HEK293T (cell line): ENCODE measurements at regions not wholly inside any gene's neighbourhood (a gene's known extent, or its start where the extent isn't known, plus 50 kb on each side); places are given as distances from the start of the nearest gene placed in this dataset.

Source experiments
- ARNT ChIP-seq: fragments of 450-650 bp; IDR thresholded peaks from 2 replicates; pipeline ENCODE4 v1.6.1; 2017; ENCODE audit warnings: mild to moderate bottlenecking
- ELF4 ChIP-seq: fragments of 450-650 bp; IDR thresholded peaks from 2 replicates; pipeline ENCODE4 v1.6.1; 2017; ENCODE audit warnings: antibody characterized with exemption
- FOXA1 ChIP-seq: fragments of 450-650 bp; IDR thresholded peaks from 2 replicates; pipeline ENCODE4 v1.6.1; 2016; ENCODE audit warnings: mild to moderate bottlenecking
- FOXK2 ChIP-seq: fragments of 450-650 bp; IDR thresholded peaks from 2 replicates; pipeline ENCODE4 v1.6.1; 2016; ENCODE audit warnings: mild to moderate bottlenecking
- FOXM1 ChIP-seq: fragments of 450-650 bp; IDR thresholded peaks from 2 replicates; pipeline ENCODE4 v1.6.1; 2017; ENCODE audit warnings: mild to moderate bottlenecking, borderline replicate concordance
- LEF1 ChIP-seq: fragments of 450-650 bp; IDR thresholded peaks from 2 replicates; pipeline ENCODE4 v1.6.1; 2017; ENCODE audit warnings: mild to moderate bottlenecking, borderline replicate concordance
- NFRKB ChIP-seq: fragments of 450-650 bp; IDR thresholded peaks from 2 replicates; pipeline ENCODE4 v1.6.1; 2016; ENCODE audit warnings: mild to moderate bottlenecking, moderate library complexity
- SP1 ChIP-seq: fragments of 450-650 bp; IDR thresholded peaks from 2 replicates; pipeline ENCODE4 v1.6.1; 2017
- TARDBP ChIP-seq: fragments of 450-650 bp; IDR thresholded peaks from 2 replicates; pipeline ENCODE4 v1.6.1; 2016
- ZNF384 ChIP-seq: fragments of 450-650 bp; IDR thresholded peaks from 2 replicates; pipeline ENCODE4 v1.6.1; 2016

GRCh38 chr6:50240986-50241385 is 191.3 kb upstream of the DEFB112 start:
- TF ChIP-seq SP1 = no peak
- no peak for TF ChIP-seq LEF1
- TF ChIP-seq ARNT = no peak
- TF ChIP-seq FOXK2 = no peak
- no peak for TF ChIP-seq TARDBP
- no peak for TF ChIP-seq FOXA1
- no peak for TF ChIP-seq FOXM1
- TF ChIP-seq NFRKB = no peak
- TF ChIP-seq ELF4 = no peak
- no peak for TF ChIP-seq ZNF384
